AG09309 (cell line): ENCODE measurements at regions not wholly inside any gene's neighbourhood (a gene's known extent, or its start where the extent isn't known, plus 50 kb on each side); places are given as distances from the start of the nearest gene placed in this dataset.

Source experiments
- DNase-seq: peaks from one replicate; pipeline ENCODE4 v3.0.0-alpha.2; 2010; ENCODE audit warnings: low read depth
- H3K4me3 ChIP-seq: 2 replicates; pipeline ENCODE4 v1.5.1; 2011; ENCODE audit warnings: mild to moderate bottlenecking, low read depth, low read length, moderate library complexity; ENCODE audit not compliant: control insufficient read depth
- CTCF ChIP-seq: IDR thresholded peaks from 2 replicates; pipeline ENCODE4 v1.5.1; 2011; ENCODE audit warnings: mild to moderate bottlenecking, low read depth, low read length, inconsistent platforms; ENCODE audit not compliant: insufficient read depth, control insufficient read depth; ENCODE audit errors: missing control alignments

GRCh38 chr5:106530150-106530549 is 1140.6 kb downstream of the EFNA5 start:
- H3K4me3 ChIP-seq, result no peak overlapping the region
- DNase-seq, result no peak
- no peak for TF ChIP-seq CTCF

DNA sequence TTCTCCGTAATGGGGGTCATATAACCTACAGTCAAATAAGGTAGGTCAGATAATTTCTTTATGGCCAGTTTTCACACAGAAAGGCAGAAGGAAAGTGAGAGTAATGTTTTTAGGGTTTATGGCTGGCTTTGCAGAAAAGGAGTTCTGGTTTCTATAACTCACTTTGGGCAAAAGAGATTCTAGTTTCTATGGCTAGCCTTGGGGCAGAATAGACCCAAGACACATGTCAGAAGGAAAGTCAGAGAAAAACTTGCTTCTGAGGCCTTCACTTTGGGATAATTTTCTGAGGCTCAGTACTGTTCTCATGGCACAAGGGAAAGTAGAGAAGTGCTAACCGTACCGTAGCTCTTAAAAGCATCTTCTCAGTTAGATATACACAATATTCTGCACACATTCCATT is 1145.3 kb downstream of the EFNA5 start:
- no peak overlapping the region for H3K4me3 ChIP-seq
- no peak for DNase-seq
- no peak for TF ChIP-seq CTCF

- H3K4me3 ChIP-seq, result no peak overlapping the region
- no peak for DNase-seq
- TF ChIP-seq CTCF, result no peak
Measured at GRCh38 chr5:106523852-106524251, 1146.9 kb downstream of the EFNA5 start.

DNA sequence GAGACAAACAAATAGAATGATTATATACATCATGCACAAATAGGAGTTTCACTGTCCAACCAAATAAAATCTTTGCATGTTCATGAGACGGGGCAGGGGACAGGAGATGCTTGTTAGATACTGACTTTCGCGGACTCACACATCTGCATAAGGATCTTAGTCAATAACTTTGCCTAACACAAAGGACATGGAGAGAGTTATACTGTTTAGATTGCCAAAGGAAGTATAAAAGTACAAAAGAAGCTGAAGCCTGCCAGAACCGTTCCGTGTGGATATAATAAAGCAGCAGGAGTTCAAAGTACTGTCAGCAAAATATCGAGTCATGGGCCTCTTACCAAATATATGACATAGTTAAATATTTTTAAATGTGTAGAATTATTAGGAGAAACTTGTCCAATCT is 1148.4 kb downstream of the EFNA5 start:
- H3K4me3 ChIP-seq, result no peak overlapping the region
- no peak for DNase-seq
- no peak for TF ChIP-seq CTCF

DNA sequence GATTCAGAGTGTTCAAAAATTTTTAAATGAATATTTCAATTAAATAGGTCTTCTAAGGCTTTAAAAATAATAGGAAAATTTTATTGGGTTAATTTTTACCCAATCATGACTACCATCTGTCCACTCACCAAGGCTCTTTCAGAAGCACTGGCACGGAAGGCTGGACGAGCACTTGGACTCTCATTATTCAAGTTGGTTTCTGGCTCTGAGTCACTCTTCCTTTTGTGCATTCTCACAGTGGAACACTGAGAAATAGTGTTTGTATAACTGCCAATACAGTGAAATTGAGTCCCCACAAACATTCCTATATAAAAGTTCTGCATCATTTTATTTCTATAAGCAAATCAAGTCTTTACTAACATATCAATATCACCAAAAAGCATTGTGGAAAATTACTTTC is 1149.0 kb downstream of the EFNA5 start:
- no peak for DNase-seq
- no peak for TF ChIP-seq CTCF
- H3K4me3 ChIP-seq, result no peak overlapping the region

GRCh38 chr5:106510321-106510720 is 1160.4 kb downstream of the EFNA5 start:
- H3K4me3 ChIP-seq, result no peak overlapping the region
- DNase-seq, result no peak
- no peak for TF ChIP-seq CTCF

- TF ChIP-seq CTCF, result no peak
- no peak for DNase-seq
Measured at GRCh38 chr5:106508894-106509293, 1161.8 kb downstream of the EFNA5 start.

More at GRCh38 chr5:106508894-106509293, 1161.8 kb downstream of the EFNA5 start:
- H3K4me3 ChIP-seq, result no peak overlapping the region
